ENCODE measurements at regions not wholly inside any gene's neighbourhood (a gene's known extent, or its start where the extent isn't known, plus 50 kb on each side); places are given as distances from the start of the nearest gene placed in this dataset.

- no peaks in the 10 kb centered on the region for H3K36me3 ChIP-seq (ENCODE audit: insufficient read depth, low read length)
- H3K79me2 ChIP-seq (ENCODE audit: insufficient read depth, low read length), result no peaks in the 10 kb centered on the region
- no peak overlapping the region for H3K4me3 ChIP-seq (ENCODE audit: low read depth in 1 of 2, low read length in 2 of 2)
- no peak overlapping the region for H2AFZ ChIP-seq (ENCODE audit: low read depth, low read length)
- H3K9me3 ChIP-seq (ENCODE audit: insufficient read depth, low read length, severe bottlenecking), result no peaks in the 10 kb centered on the region
- DNase-seq (no peak), ATAC-seq (ENCODE audit: insufficient read depth, low read depth) (no peak)
- H4K20me1 ChIP-seq (ENCODE audit: insufficient read depth, low read length), result no peaks in the 10 kb centered on the region
- H3K4me1 ChIP-seq (ENCODE audit: insufficient read depth, low read length), result no peaks in the 10 kb centered on the region
- TF ChIP-seq EZH2 (IDR thresholded peaks at IDR 0.05; ENCODE audit: borderline replicate concordance, low read depth, low read length, severe bottlenecking), result no peak
- TF ChIP-seq CTCF (IDR thresholded peaks at IDR 0.05; ENCODE audit: borderline replicate concordance, extremely low read depth, low read length, poor library complexity, severe bottlenecking), result no peak
- no peak overlapping the region for H3K9ac ChIP-seq (ENCODE audit: low read depth, low read length)
- H3K4me2 ChIP-seq (ENCODE audit: insufficient read depth, low read length), result no peak overlapping the region
- no peak overlapping the region for H3K27ac ChIP-seq (ENCODE audit: low read length)
- H3K27me3 ChIP-seq (ENCODE audit: insufficient read depth, low read length, poor library complexity), result peaks cover 5% of the 10 kb centered on the region
These were observed 60.6 kb downstream of the RGS2 start for GRCh38 chr1:192869308-192869940.

GRCh38 chr1:192872010-192872409 is 63.2 kb downstream of the RGS2 start:
- TF ChIP-seq EZH2 (IDR thresholded peaks at IDR 0.05; ENCODE audit: borderline replicate concordance, low read depth, low read length, severe bottlenecking), result no peak
- H3K9ac ChIP-seq (ENCODE audit: low read depth, low read length), result no peak overlapping the region

GRCh38 chr1:192873836-192874235 is 65.0 kb downstream of the RGS2 start:
- H4K20me1 ChIP-seq (ENCODE audit: insufficient read depth, low read length), result no peaks in the 10 kb centered on the region
- ATAC-seq (ENCODE audit: insufficient read depth, low read depth), result no peak
- H3K79me2 ChIP-seq (ENCODE audit: insufficient read depth, low read length), result no peaks in the 10 kb centered on the region
- H3K9ac ChIP-seq (ENCODE audit: low read depth, low read length), result no peak overlapping the region
- H3K36me3 ChIP-seq (ENCODE audit: insufficient read depth, low read length), result no peaks in the 10 kb centered on the region
- no peak overlapping the region for H3K4me3 ChIP-seq (ENCODE audit: low read depth in 1 of 2, low read length in 2 of 2)
- DNase-seq, result no peak
- H3K4me2 ChIP-seq (ENCODE audit: insufficient read depth, low read length), result no peak overlapping the region
- H3K27me3 ChIP-seq (ENCODE audit: insufficient read depth, low read length, poor library complexity), result peaks cover 5% of the 10 kb centered on the region
- no peak overlapping the region for H3K27ac ChIP-seq (ENCODE audit: low read length)
- no peaks in the 10 kb centered on the region for H3K9me3 ChIP-seq (ENCODE audit: insufficient read depth, low read length, severe bottlenecking)
- no peaks in the 10 kb centered on the region for H3K4me1 ChIP-seq (ENCODE audit: insufficient read depth, low read length)
- TF ChIP-seq CTCF (IDR thresholded peaks at IDR 0.05; ENCODE audit: borderline replicate concordance, extremely low read depth, low read length, poor library complexity, severe bottlenecking) (no peak), EZH2 (IDR thresholded peaks at IDR 0.05; ENCODE audit: borderline replicate concordance, low read depth, low read length, severe bottlenecking) (no peak)
- no peak overlapping the region for H2AFZ ChIP-seq (ENCODE audit: low read depth, low read length)

More at GRCh38 chr1:192872010-192872409, 63.2 kb downstream of the RGS2 start:
- no peak overlapping the region for H3K27ac ChIP-seq (ENCODE audit: low read length)
- no peaks in the 10 kb centered on the region for H3K79me2 ChIP-seq (ENCODE audit: insufficient read depth, low read length)
- H3K4me3 ChIP-seq (ENCODE audit: low read depth in 1 of 2, low read length in 2 of 2), result no peak overlapping the region
- H2AFZ ChIP-seq (ENCODE audit: low read depth, low read length), result no peak overlapping the region
- no peaks in the 10 kb centered on the region for H3K9me3 ChIP-seq (ENCODE audit: insufficient read depth, low read length, severe bottlenecking)
- no peak overlapping the region for H3K4me2 ChIP-seq (ENCODE audit: insufficient read depth, low read length)
- H4K20me1 ChIP-seq (ENCODE audit: insufficient read depth, low read length), result no peaks in the 10 kb centered on the region
- peaks cover 5% of the 10 kb centered on the region for H3K27me3 ChIP-seq (ENCODE audit: insufficient read depth, low read length, poor library complexity)
- no peaks in the 10 kb centered on the region for H3K4me1 ChIP-seq (ENCODE audit: insufficient read depth, low read length)
- H3K36me3 ChIP-seq (ENCODE audit: insufficient read depth, low read length), result no peaks in the 10 kb centered on the region
- DNase-seq, result no peak
- no peak for ATAC-seq (ENCODE audit: insufficient read depth, low read depth)

GRCh38 chr1:192876633-192877032 is 67.8 kb downstream of the RGS2 start:
- H3K36me3 ChIP-seq (ENCODE audit: insufficient read depth, low read length), result no peaks in the 10 kb centered on the region
- no peaks in the 10 kb centered on the region for H3K4me1 ChIP-seq (ENCODE audit: insufficient read depth, low read length)
- no peak overlapping the region for H3K4me2 ChIP-seq (ENCODE audit: insufficient read depth, low read length)
- no peak overlapping the region for H3K9ac ChIP-seq (ENCODE audit: low read depth, low read length)
- no peak overlapping the region for H3K4me3 ChIP-seq (ENCODE audit: low read depth in 1 of 2, low read length in 2 of 2)
- H3K79me2 ChIP-seq (ENCODE audit: insufficient read depth, low read length), result no peaks in the 10 kb centered on the region
- H2AFZ ChIP-seq (ENCODE audit: low read depth, low read length), result no peak overlapping the region
- no peaks in the 10 kb centered on the region for H4K20me1 ChIP-seq (ENCODE audit: insufficient read depth, low read length)
- no peak for DNase-seq
- H3K9me3 ChIP-seq (ENCODE audit: insufficient read depth, low read length, severe bottlenecking), result no peaks in the 10 kb centered on the region
- no peak for ATAC-seq (ENCODE audit: insufficient read depth, low read depth)
- H3K27ac ChIP-seq (ENCODE audit: low read length), result no peak overlapping the region
- peaks cover 5% of the 10 kb centered on the region for H3K27me3 ChIP-seq (ENCODE audit: insufficient read depth, low read length, poor library complexity)
- TF ChIP-seq CTCF (IDR thresholded peaks at IDR 0.05; ENCODE audit: borderline replicate concordance, extremely low read depth, low read length, poor library complexity, severe bottlenecking), result no peak

Data from DND-41 (cell line).